Occipital lobe (tissue), 1 donor: ENCODE measurements at regions not wholly inside any gene's neighbourhood (a gene's known extent, or its start where the extent isn't known, plus 50 kb on each side); places are given as distances from the start of the nearest gene placed in this dataset.
"Not testable (repeated sequence)": the region's sequence is repeated elsewhere in the genome, so short reads cannot be mapped to it uniquely, and the experiment has no call there.

Experiments
- DNase-seq: peaks from one replicate; lab custom pipeline; 2025; lab: John Stamatoyannopoulos, UW

DNA sequence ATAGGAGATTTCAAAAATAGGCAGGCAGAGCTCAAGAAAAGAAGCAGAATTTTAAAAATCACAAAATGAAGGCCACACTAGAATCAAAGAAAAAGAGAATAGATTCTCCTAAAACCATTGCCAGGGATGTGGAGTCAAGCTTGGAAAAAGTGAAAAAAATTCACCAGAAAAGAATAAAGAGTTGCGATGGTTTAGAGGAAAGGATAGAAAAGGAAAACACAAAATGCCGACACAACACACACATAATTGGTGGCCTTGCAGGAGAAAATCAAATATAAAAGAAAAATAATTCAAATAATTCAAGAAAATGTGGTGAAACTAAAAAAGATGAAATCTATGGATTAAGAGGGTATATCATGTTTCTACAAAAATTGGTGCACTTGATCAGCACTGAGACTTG is 181.6 kb upstream of the C14orf180 start:
- no peak for DNase-seq

DNA sequence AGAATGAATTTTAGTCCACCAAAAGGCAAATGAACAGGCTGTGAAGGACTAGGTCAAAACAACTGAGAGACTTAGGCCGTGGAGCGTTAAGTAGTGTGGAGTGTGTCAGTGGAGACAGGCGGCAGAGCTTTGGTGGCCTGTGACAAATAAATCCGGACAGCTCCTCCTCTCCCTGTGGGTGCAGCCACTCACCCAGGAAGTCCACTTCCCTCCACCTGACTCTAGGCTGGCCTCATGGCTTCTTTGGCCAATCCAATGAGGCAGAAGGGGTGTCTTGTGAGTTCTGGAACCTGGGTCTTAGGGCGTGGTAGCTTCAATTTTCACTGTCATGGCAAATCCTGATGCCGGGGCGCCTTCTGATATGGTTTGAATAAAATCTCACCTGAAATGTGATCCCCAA is 180.9 kb upstream of the C14orf180 start:
- DNase-seq, result no peak

DNA sequence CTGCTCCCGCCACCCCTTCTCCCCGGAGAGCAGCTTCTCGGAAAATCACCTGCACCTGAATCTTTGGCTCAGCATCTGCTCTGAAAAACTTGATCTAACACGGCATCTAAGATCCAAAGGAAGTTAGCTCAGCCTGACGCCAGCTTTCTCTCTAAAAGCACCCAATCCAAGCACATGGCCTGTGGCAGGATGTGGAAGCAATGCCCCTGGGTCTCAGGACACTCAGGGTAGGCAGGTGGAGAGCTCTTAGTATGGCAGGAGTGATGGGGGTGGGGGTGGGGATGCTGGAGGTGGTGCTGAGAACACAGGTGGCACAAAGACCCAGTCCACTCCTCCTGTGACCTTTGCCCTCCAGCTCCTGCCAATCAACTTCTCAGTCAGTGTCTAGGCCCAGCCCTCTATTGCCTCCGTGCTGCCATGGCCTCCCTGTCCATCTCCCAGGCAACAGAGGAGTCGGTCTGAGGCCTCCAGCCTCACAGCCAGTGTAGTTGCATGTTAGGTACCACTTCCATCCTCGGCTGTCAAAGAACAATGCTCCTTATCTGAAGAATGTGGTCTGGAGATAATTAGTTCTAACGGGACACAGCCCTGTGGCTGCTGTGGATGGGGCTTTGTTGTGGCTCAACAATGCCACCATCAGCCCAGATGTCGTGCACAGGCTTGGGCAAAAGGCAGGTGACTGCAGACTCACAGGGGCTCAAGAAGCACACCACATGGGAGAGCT is 180.0 kb upstream of the C14orf180 start:
- no peak for DNase-seq

DNA sequence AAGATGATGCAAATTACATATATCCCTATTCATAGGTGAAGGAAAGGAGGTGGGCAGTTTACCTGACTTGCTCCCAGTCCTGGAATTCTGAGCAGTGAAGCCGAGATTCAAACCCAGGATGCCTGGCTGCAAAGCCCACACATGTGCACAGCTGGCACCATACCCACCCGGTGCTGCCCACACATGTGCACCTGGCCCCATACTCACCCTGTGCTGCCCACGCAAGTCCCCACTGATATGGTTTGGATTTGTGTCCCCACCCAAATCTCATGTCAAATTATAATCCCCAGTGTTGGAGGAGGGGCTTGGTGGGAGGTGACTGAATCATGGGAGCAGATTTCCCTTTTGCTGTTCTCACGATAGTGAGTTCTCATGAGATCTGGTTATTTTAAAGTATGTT is 179.2 kb upstream of the C14orf180 start:
- no peak for DNase-seq

DNA sequence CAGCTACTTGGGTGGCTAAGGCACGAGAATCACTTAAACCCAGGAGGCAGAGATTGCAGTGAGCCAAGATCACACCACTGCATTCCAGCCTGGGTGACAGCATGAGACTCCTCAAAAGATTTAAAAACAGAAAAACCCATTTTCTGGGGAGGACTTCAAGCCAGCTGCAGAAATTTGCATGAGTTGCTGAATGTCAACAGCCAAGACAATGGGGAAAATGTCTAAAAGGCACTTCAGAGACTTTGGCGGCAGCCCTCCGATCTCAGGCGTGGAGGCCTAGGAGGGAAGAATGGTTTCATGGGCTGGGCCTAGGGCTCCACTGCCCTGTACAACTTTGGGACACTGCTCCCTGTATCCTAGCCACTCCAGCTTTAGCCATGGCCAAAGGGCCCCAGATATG is 177.8 kb upstream of the C14orf180 start:
- DNase-seq, result no peak

DNA sequence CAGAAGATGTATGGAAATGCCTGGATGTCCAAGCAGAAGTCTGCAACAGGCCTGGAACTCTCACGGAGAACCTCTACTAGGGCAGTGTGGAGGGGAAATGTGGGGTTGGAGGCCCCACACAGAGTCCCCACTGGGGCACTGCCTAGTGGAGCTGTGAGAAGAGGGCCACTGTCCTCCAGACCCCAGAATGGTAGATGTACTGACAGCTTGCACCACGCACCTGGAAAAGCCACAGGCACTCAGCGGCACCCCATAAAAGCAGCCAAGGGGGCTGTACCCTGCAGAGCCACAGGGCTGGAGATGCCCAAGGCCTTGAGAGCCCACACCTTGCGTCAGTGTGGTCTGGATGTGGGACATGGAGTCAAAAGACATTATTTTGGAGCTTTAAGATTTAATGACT is 177.3 kb upstream of the C14orf180 start:
- not testable (repeated sequence) for DNase-seq

GRCh38 chr14:104403421-104404220 is 175.9 kb upstream of the C14orf180 start:
- DNase-seq, result no peak

DNA sequence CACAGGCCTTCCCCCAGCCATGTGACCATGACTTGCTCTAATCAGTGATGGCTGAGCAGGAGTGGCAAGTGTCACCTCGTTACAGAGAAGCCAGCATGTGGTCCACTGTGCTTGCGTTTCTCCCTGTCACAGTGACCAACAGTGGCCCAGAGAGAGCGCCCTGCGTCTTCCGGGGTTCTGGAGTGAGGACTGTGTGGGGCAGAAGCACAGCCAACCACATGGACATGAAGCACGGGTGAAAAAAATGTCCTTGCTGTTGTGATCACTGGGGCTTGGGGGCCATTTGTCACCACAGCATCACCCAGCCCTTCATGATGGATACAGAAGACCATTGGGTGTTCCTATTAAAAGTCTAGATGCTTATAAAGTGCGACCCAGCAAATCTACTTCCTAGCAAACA is 174.6 kb upstream of the C14orf180 start:
- no peak for DNase-seq

DNA sequence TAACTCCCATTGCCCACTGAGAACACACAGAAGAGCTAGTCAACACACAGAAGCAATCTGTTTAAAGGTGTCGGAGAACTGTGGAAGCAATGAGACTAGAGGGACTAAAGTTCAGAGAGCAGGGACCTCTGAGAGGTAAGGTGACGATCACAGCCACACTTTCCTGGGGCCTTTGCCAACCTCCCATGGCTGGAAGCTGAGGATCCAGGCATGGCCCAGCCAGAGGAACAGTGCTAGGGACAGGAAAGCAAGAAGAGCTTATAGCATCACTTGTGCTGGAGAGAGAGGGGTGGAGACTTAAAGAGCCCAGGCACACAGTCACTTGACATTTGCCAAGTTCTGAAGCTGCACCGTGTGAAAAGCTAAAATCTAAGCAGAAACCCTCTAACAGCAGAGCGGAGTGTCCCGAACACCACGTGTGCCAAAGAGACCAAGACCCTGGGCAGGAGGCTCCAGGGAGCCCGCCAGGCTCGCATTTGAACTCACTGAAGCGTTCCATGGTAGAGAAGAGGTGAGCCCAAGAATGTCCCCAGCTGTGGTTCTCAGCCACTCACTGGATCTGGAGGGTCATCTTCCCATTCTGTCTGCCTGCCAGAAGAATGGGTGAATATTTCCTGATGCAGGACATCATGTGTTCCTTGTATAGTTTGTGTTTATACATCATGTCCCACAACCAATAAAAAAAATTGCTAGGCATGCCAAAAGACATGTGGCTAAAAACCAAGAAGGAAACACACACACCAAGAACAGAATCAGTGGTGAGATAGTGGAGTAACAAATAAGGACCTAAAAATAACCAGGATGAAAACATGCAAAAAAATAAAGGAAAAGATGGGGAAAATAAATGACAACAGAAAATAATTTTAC is 174.0 kb upstream of the C14orf180 start:
- no peak for DNase-seq

DNA sequence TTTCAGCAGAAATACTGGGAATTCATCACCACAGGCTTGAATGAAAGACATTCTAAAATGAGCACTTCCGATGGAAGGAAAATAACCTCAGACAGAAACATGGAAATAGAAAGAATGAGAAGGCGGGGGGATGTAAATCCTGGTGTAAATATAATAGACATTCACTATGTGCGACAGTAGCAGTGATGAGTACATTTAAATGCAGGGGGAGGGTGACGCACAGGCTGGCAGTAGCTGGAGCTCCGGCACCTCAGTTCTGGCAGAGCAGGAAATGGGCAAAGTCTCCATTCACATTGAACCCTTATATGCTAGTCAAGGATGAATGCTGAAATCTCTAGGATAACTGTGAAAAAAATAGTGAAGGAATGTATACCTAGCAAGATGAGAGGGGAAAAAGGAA is 172.7 kb upstream of the C14orf180 start:
- no peak for DNase-seq

DNA sequence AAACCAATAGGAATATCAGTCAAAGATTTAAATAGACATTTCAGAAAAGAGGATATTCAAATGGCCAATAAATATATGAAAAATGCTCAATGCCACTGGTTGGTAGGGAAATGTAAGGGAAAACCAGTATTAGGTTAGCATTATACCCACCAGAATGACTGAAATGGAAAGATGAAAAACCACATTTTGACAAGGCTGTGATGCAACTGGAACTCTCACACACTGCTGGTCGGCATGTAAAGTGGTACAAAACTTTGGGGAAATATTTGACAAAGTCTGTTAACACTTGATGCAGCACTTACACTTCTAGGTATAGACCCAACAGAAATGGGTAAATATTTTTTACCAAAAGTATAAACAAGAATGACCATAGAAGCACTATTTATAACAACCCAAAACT is 163.2 kb upstream of the C14orf180 start:
- no peak for DNase-seq

- no peak for DNase-seq
Observed at GRCh38 chr14:104419865-104420505, 159.6 kb upstream of the C14orf180 start.

DNA sequence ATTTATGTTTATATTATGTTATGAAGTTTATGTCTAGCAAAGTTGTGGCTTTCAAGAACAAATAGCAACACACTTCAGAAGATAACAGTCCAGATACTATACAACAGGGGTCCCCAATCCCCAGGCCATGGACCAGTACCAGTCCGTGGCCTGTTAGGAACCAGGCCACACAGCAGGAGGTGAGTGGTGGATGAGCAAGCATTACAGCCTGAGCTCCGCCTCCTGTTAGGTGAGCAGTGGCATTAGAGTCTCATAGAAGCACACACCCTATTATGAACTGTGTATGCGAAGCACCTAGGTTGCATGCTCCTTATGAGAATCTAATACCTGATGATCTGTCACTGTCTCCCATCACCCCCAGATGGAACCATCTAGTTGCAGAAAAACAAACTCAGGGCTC is 159.0 kb upstream of the C14orf180 start:
- DNase-seq, result not testable (repeated sequence)

GRCh38 chr14:104420990-104421389 is 158.6 kb upstream of the C14orf180 start:
- no peak for DNase-seq

GRCh38 chr14:104421401-104421821 is 158.2 kb upstream of the C14orf180 start:
- no peak for DNase-seq

DNA sequence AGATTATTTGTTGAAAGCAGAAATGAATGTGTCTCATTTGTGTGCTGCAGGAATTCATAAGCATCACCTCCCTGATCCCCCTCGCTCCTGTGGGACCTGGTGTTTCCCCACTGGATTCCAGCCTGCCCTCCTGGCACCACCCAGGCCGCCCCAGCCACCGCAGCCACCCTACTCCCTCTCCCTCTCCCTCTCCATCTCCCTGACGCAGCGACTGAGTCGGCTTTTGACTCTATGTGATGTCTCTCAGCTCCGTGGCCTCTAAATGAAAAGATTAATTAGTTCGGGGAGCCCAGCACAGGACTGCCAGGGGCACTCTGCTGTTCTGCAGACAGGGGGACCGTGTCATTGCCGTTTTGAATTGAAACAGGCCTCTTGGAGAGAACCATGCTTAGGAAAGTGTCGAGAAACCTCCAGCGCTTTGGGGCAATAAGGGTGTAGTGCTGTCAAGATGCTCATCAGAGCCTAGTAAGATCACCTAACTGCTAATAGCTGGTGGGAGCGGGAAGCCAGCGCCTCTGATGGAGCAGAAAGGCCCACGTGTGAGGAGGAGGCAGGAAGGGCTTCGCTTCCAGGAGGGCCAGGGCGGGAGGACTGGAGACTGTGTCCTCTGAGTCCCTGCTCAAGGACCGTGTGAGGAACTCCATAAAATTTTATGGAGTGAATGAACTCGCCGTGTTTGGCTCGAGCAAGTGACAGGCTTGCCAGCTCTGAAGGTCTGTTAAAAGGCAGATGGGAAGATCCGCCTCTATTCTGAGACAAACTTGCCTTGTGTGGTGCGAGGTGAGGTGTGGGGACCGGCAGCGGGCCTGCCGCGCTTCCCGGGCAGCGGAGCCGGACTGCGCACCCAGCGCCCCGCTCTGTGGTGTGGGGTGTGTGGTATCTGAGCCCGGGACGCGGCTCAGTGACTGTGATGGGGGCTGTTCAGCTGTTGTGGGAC is 157.4 kb upstream of the C14orf180 start:
- no peak for DNase-seq

DNA sequence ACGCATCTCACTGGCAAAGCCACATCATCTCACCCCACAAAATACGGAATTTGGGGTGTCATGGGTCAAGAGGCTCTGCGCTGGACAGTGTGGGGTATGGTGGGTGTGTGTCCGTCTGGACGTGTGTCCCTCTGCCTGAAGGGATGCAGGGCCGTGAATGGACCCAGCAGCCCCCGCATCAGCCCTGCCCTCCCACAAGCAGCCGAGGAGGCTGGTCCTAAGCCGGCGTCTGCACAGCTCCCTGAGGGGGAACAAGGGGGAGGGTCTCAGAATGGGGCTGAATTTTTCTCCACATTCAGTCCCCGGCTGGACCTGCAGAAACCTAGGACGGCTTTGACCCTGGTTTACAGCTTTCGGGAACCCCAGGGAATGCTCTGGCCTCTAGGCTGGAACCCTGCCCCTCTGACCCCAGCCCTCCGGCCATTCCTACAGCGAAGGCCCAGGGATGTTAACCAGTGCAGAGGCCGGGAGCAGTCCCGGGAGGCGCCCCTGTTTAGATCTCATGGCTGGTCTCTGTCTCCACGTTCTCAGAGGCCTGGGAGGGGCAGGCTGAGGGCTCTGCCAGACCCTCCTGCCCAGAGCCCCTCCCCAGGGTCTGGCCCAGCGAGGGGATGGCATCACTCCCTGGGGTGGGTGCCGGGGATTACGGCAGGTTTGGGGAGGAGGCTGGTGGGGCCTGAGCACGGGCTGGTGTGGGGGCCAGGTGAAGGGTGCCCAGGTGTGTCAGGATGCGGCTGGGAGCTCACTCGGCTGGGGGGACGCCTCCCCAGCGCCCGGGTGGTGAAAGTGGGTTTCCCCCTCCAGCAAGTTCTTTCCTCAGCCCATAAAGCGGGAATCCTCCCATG is 156.5 kb upstream of the C14orf180 start:
- DNase-seq, result no peak

DNA sequence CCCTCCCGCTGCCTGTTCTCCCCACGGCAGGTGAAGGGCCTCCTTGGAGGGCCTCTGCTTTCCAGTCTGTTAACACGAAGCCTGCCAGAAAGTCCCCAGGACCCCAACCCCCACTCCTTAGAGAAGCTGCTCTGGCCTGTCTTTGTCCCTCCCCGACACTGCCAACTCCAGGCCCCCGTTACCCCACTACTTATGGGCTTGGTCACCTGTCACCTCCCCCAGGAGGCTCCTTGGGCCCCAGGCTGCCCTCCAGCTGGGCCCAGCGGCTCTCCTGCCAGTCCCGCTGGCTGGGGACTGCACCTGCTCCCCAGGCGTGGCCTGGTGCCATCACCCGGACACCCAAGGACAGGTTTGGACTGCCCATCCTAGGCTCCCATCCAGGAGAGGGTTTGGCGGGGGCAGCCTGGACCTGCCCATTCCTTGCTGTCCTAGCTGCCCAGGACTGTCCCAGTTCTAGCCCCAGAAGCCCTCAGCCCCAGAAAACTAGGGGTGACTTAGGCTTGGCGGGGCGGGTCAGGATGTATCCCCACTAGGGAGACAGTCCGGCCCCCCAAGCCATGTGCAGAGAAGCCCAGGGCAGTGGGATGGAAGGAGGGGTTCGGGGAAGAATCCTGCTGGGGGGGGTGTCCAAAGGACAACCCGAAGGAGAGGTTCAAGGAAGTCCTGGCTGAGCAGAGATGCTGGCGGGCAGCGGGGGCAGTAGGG is 155.7 kb upstream of the C14orf180 start:
- no peak for DNase-seq
